ENCODE measurements at regions not wholly inside any gene's neighbourhood (a gene's known extent, or its start where the extent isn't known, plus 50 kb on each side); places are given as distances from the start of the nearest gene placed in this dataset.

DNA sequence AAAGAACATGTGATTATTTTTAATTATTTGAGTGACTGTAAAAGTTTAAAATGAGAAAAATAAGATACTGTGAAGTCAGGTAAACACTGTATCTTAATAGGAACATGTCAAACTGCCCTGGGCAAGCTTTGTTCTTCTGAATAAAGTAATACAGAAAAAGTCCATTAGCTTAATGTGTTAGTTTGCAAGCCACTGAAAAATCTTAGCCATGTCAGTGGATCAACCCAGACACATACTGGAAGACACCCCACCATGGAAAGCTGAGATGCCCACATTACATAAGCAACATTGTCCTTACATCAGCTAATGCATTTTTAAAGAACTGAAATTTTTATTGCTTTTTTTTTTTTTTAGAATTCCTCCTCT, 155.2 kb downstream of the BBOX1 start:
- DNase-seq (ENCODE audit: low read depth in 4 of 4, low spot score in 3 of 4), result no peak

DNA sequence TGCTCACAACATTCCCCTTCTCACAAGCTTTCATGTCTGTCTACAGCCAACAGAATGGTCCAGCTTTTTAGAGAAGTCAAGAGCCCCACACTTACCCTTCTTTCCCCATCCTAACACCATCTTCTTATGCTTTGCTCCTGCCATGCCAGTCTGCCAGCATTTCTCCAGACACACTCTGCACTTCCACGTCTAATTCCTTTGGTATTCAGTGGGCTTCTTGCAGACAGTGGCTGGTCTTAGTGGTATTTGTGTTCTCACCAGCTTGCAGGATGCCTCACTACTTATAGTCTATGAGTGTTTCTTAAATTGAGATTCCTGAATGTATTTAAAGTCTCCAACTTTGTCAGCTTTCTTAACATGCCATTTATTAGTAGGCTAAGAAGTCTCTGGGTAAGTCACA, 154.4 kb downstream of the BBOX1 start:
- no peak for DNase-seq (ENCODE audit: low read depth in 4 of 4, low spot score in 3 of 4)

DNA sequence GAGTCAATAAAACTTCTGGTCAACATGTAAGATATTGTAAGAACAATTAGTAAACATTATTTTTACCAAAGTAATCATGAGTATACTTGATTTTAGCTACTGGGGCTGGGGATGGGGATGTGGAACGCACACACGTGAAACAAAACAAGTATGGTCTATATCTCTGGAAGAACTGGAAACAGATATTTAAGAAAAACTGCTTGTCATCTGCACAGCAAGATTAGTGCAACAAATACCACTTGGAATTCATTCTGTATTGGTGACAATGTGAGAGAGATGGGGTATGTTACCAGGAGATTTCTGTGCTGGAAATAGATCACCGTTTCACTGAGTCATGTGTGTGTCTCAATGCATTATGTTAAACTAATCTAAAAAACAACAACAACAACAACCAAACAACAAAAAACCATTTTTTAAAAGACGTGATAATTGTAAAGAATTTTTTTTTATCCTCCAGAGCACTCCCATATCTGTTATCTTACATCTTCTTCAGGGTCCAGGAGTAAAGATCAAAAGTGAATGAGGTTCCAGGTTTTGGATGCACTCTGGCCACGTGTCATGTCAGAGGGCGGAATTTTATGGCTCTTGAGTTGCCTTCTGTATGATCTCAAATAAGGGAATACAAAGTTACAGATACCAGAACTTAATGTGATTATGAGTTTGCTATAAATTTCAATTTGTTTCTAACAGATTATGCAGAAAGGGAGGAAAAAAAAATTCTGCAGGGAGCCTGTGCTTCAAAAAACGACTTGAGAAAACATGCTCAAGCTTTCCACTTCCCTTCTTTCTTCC, 153.0 kb downstream of the BBOX1 start:
- no peak for DNase-seq (ENCODE audit: low read depth in 4 of 4, low spot score in 3 of 4)

DNA sequence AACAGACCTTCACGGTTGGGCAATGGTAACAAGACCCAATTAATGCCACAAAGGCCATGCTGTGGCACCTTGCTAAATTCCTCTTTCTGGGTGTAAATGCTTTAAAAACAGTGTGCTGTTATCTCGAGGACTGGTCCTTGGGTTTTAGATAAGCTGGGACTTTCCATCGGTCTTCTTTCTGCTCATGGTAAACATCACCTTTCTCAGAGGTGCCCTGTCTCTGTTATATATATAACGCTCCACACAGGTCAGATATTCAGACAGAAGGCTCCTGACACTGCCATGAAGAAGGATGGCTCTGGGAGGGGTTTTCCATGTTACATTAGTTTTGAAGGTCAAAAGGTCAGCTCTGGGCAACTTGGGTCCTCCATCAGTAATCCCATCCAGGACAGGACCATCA, 151.6 kb downstream of the BBOX1 start:
- DNase-seq (ENCODE audit: low read depth in 4 of 4, low spot score in 3 of 4), result no peak

DNA sequence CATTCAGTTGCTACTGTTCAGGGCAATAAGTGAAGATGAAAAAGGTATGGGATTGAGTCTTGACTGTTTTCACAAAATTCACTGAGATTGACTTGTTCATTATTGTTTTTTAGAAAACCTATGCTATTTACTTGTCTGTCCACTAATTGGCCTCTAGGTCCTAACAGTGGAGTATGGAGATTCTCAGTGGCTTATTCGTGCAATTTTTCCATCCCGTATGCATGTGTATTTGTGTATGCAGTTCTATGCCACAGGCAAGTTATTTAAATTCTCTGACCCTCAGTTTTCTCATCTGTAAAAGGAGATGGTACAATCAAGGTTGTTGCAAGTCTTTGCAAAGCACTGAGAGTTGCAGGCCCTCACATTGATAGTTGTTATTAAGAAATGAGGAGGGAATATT, 151.0 kb downstream of the BBOX1 start:
- DNase-seq (ENCODE audit: low read depth in 4 of 4, low spot score in 3 of 4), result no peak

DNA sequence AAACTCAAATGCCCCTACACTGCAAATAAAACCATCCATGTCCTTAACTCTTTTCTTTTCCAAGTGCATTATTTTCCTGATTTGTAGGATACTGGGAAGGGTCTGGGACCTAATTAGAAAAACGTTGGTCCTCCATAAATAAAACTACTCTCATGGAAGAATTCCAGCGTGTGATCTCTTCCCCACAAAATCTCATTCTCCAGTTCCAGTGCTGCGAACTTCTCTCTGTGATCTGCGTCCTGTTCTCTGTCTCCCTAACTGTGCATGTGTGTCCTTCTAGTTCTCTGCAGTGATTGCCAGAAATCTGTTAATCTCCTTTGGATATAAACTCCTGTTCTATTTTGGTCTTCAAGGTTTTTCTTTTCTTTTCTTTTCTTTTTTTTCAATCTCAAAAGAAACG, 148.1 kb downstream of the BBOX1 start:
- no peak for DNase-seq (ENCODE audit: low read depth in 4 of 4, low spot score in 3 of 4)

DNA sequence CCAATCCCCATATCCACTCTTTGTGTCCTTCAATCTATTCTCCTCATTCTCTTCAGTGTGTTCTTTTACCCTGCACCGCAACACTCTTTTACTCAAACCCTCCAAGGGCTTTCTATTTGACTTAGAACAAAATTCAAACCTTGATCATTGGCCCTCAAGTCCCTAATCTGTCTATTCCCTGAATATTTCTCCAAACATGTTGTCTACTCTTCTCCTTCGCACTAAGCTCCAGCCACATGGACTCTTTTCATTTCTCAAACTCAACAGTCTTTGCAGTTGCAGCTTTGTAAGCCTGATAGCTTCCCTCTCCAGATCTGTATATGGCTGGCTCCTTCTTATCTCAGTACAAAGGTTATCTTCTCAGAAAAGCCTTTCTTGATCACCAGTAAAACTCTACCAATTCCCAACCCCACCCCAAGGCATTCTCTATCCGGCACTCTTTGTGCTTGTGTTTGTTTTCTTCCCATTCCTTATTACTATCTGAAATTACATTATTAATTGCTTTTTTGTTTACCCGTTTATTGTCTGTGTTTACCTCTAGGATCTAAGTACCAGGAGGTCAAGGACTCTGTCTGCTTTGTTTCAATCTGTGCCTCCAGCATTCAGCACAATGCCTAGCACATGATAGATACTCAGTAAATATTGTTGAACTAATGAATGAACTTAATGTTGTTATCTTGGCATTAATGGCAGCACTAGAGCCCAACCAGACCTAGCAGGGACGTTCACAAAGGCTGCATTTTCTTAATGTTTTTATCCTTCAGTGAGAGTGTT, 147.4 kb downstream of the BBOX1 start:
- DNase-seq (ENCODE audit: low read depth in 4 of 4, low spot score in 3 of 4), result no peak

DNA sequence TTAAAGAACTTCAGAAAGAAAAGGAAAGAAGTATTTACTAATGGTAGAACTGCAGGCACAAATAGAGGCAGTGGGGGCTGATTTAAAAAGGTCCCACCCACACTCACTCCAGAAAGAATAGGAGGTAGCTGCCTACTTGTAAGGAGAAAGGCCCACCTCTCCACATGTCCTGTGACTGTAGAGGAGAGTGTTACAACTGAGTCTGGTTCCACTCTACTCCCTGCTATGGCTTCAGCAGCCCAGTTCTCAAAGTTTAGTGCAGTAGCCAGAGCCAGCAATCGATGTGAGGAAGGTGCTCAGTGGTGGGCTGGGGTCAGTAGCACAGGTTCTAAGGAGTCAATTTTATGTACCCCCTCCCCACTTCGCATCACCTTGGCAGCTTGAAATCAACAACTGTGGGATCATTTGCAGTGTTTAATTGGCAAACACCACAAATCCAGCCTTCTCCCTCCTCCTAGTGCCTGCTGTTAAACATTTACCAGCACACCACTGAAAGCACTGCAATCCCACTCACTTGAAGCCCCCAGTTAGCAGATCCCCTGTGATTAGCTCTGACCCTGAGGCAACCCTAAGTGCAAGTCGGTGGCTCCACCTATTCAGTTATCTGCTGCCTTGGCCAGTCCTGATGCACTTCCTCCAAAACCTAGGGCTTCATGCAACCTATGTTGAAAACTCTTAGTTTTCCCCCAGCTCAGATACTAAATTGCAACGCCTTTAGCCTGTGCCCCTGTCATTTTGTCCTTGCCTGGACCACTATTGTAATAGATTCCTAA, 146.6 kb downstream of the BBOX1 start:
- DNase-seq (ENCODE audit: low read depth in 4 of 4, low spot score in 3 of 4), result no peak

DNA sequence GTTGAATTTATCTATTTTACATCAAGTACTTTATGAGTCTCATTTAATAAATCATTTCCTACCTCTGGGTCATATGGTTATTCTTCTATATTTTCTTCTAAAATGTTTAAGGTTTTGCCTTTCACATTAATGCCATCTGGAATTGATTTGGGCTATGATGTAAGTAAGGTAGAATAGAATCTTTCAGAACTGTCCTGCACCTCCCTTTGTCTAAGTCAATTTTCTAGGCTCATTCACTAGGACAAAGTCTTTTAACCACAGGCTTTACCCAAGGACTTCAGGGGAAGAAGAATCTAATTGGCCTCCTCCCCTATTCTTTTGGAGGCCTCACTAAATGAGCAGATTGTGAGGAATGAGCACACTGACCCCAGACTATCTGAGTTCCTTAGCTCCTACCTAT, 146.0 kb downstream of the BBOX1 start:
- no peak for DNase-seq (ENCODE audit: low read depth in 4 of 4, low spot score in 3 of 4)

DNA sequence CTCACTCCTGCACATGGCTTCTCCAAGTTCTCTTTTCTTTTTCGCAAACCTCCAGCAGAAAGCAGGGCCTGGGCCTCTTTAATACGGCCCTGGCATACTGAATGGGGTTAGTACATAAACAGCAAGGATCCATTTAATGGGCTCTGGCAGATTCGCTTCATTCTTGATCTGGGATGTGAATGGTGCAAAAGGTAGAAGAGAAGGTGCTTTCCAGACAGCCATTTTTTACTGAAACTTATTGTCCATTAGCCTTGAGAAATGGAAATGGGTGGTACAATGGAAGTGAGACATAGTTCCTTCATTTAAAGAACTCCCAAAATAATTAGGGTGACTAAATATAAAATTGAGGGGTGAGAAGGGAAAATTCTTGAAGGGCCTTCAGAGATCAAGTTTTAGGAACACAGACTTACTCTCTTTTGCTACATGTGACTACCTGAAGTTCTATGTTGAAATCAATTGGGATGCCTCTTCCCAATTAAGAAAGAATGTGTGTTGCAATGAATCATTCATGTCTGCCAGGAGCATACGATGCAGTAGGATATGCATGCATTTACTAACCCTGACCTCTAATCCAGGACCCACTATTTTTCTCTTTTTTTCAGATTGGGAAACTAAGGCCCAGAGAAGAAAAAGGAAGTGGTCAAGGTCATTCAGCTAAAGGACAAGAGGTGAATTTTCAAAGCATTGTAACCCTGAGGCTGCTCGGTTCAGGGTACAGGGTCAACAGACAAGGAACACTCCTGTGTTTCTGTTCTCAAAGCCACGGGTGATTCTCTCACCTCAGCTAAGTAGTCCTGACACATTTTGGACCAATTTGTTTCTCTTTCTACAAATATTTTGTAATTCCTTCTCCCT, 144.1 kb downstream of the BBOX1 start:
- no peak for DNase-seq (ENCODE audit: low read depth in 4 of 4, low spot score in 3 of 4)

DNA sequence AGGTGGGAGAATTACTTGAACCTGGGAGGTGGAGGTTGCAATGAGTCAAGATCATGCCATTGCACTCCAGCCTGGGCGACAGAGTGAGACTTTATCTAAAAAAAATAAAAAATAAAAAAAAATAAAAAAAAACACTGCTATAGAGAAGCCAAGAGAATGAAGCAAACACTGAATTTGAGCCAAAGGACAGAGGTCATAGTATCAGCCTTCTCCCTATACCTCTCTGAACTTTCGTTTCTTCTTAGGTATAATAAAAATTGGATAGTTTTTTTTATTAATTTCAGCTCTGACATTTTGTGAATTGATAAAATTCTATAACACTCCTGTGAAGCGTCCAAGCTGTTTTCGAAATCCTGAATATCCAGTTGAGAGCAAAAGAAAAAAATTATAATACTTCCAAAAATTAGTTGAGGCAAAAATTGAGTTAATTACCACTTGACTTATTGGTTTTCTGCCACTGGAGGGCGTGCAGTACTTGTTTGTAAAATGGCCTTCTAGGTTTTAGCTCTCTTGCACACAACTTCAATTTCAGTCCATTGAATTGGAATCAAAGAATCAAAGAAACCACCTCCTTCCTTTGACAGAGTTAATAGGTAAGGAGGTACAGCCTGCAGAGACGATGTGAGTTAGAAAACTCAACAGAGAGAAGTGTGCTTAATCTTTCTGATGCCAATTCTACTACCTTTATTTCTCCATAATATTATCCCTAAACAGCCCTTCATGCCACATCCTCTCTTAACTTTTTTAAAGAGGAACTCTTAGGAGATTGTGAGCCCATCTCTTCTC, 143.2 kb downstream of the BBOX1 start:
- DNase-seq (ENCODE audit: low read depth in 4 of 4, low spot score in 3 of 4), result no peak

DNA sequence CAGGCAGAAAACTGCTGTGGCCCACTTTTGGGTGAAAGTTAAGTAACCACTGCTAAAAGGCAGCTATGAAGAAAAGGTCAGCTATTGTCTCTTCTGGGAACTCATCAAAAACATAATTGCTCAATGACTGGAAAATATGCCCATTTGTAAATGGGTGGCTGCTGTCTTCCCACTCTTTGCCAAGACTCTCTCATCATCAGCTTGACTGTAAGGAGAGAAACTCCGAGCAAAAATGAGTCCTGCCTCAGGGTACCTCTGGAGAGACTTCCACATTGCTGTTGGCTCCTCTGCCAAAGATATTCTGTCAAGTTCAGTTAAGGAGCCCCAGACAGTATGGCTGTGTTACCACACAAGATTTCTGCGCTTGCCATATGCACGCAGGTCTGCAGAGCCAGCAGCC, 138.7 kb downstream of the BBOX1 start:
- no peak for DNase-seq (ENCODE audit: low read depth in 4 of 4, low spot score in 3 of 4)

DNA sequence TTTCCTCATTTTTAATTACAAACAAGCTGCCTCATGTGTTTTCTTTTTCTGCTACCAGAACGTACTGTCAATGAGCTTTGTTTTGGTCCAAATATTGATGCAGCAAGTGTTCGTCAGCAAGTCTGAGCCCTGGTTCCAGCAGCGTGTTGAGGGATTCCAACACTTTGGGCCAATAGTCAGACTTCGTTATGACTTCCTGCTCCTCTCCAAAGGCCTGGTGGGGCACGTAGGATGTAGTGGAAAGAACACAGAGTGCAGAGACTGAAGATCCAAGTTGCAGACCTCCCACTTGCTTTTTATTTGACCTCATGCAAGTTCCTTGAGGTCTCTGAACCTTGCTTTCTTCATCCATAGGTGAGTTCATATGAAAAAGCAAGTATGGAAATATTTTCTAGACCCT, 138.2 kb downstream of the BBOX1 start:
- no peak for DNase-seq (ENCODE audit: low read depth in 4 of 4, low spot score in 3 of 4)

All from left renal pelvis (tissue), 4 donors.